Transverse colon (tissue), 4 donors: ENCODE measurements at regions not wholly inside any gene's neighbourhood (a gene's known extent, or its start where the extent isn't known, plus 50 kb on each side); places are given as distances from the start of the nearest gene placed in this dataset.
A peak's percentile ranks its signal among the peaks of the same experiment; 100 is the strongest.
"Not testable (repeated sequence)": the region's sequence is repeated elsewhere in the genome, so short reads cannot be mapped to it uniquely, and the experiment has no call there.

ENCODE experiments used
- CTCF ChIP-seq, 5 experiments: fragments of 200-600 bp in 3 of 5; fragments of 450-650 bp in 2 of 5; sonication (generic) in 3 of 5; IDR thresholded peaks; 1 replicate in 2 of 5; 2 replicates in 3 of 5; pipeline ENCODE4 v1.5.1; 2016 to 2017; ENCODE audit warnings: antibody characterized with exemption in 5 of 5, inconsistent platforms in 3 of 5, mild to moderate bottlenecking in 2 of 5, moderate library complexity in 1 of 5
- EP300 ChIP-seq: sonication (generic); formaldehyde crosslinking; IDR thresholded peaks from one replicate; pipeline ENCODE4 v1.6.1; 2017; ENCODE audit warnings: antibody characterized with exemption, low read depth
- POLR2A ChIP-seq: fragments of 450-650 bp; IDR thresholded peaks from one replicate; pipeline ENCODE4 v1.6.1; 2016; ENCODE audit warnings: antibody characterized with exemption, mild to moderate bottlenecking, moderate library complexity
- POLR2AphosphoS5 ChIP-seq, 3 donors: sonication (generic); formaldehyde crosslinking; IDR thresholded peaks; one replicate each; pipeline ENCODE4 v1.6.1; 2016; ENCODE audit warnings: antibody characterized with exemption in 3 of 3

- TF ChIP-seq CTCF (IDR thresholded peaks at IDR 0.05); EP300; POLR2A: not testable (repeated sequence)
- peak in 2 of 3 donors; percentile 47 to 66 for TF ChIP-seq POLR2AphosphoS5 (IDR thresholded peaks at IDR 0.05)
These were observed 65.1 kb upstream of the SAMD11 start for GRCh38 chr1:858649-859041.
